SKM-1 treated with dmso at 0.1 percent for 144 hours (cell line): ENCODE measurements at regions not wholly inside any gene's neighbourhood (a gene's known extent, or its start where the extent isn't known, plus 50 kb on each side); places are given as distances from the start of the nearest gene placed in this dataset.

ENCODE experiments used
- DNase-seq: peaks from one replicate; lab custom pipeline; 2025; ENCODE audit not compliant: unreplicated experiment; lab: John Stamatoyannopoulos, UW

GRCh38 chr6:94099072-94099471 lies 679.7 kb upstream of the EPHA7 start:
- DNase-seq: no peak

GRCh38 chr6:94095961-94096360 lies 676.6 kb upstream of the EPHA7 start:
- no peak for DNase-seq

- no peak for DNase-seq
These were observed 670.6 kb upstream of the EPHA7 start for GRCh38 chr6:94089941-94090340.

- DNase-seq: no peak
These were observed 669.5 kb upstream of the EPHA7 start for GRCh38 chr6:94088870-94089269.

- DNase-seq: no peak
These were observed 655.4 kb upstream of the EPHA7 start for GRCh38 chr6:94074764-94075163.

GRCh38 chr6:94071835-94072234 lies 652.5 kb upstream of the EPHA7 start:
- no peak for DNase-seq

GRCh38 chr6:94065707-94066337 lies 646.5 kb upstream of the EPHA7 start:
- DNase-seq: no peak

- DNase-seq: no peak
These were observed 633.4 kb upstream of the EPHA7 start for GRCh38 chr6:94052749-94053148.

GRCh38 chr6:94050515-94050914 lies 631.2 kb upstream of the EPHA7 start:
- DNase-seq: no peak

- no peak for DNase-seq
These were observed 629.6 kb upstream of the EPHA7 start for GRCh38 chr6:94049001-94049400.

- DNase-seq: no peak
These were observed 625.9 kb upstream of the EPHA7 start for GRCh38 chr6:94045099-94045829.

- no peak for DNase-seq
These were observed 622.8 kb upstream of the EPHA7 start for GRCh38 chr6:94041945-94042709.

GRCh38 chr6:94036024-94036423 lies 616.7 kb upstream of the EPHA7 start:
- no peak for DNase-seq

GRCh38 chr6:94027374-94027773 lies 608.0 kb upstream of the EPHA7 start:
- DNase-seq: no peak

GRCh38 chr6:94026575-94026974 lies 607.2 kb upstream of the EPHA7 start:
- no peak for DNase-seq

- no peak for DNase-seq
These were observed 586.5 kb upstream of the EPHA7 start for GRCh38 chr6:94005835-94006234.

GRCh38 chr6:93992976-93993375 lies 573.6 kb upstream of the EPHA7 start:
- DNase-seq: no peak

GRCh38 chr6:93989630-93990029 lies 570.3 kb upstream of the EPHA7 start:
- DNase-seq: no peak

- DNase-seq: no peak
These were observed 566.6 kb upstream of the EPHA7 start for GRCh38 chr6:93985953-93986352.

- no peak for DNase-seq
These were observed 555.8 kb upstream of the EPHA7 start for GRCh38 chr6:93975159-93975558.

GRCh38 chr6:93974332-93974731 lies 555.0 kb upstream of the EPHA7 start:
- DNase-seq: no peak

- no peak for DNase-seq
These were observed 553.4 kb upstream of the EPHA7 start for GRCh38 chr6:93972791-93973190.
